ENCODE measurements at regions not wholly inside any gene's neighbourhood (a gene's known extent, or its start where the extent isn't known, plus 50 kb on each side); places are given as distances from the start of the nearest gene placed in this dataset.

DNA sequence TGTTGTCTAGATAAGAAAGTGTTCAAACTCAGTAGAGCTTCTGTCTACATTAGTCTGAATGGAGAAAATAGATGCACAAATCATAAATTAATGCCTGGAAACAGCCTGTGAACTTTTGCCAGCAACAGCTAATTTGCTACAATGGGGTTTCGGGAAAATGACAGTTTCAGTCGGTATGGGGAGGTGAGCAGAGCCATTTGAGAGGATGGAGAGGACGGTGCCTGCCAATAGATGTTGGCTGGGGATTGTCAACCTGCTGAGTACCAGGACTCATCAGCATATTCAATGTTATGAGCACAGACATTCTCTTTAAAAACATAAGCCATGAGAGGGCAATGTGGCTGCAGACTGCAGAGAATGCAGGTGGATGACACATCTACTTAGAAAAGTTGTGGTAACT, 230.3 kb upstream of the PCDH18 start:
- no peak for TF ChIP-seq EZH2 (IDR thresholded peaks at IDR 0.05; ENCODE audit: borderline replicate concordance, low read depth, low read length, severe bottlenecking)
- TF ChIP-seq CTCF (IDR thresholded peaks at IDR 0.05; ENCODE audit: borderline replicate concordance, extremely low read depth, low read length, poor library complexity, severe bottlenecking): no peak
